ENCODE measurements at regions not wholly inside any gene's neighbourhood (a gene's known extent, or its start where the extent isn't known, plus 50 kb on each side); places are given as distances from the start of the nearest gene placed in this dataset.

DNA sequence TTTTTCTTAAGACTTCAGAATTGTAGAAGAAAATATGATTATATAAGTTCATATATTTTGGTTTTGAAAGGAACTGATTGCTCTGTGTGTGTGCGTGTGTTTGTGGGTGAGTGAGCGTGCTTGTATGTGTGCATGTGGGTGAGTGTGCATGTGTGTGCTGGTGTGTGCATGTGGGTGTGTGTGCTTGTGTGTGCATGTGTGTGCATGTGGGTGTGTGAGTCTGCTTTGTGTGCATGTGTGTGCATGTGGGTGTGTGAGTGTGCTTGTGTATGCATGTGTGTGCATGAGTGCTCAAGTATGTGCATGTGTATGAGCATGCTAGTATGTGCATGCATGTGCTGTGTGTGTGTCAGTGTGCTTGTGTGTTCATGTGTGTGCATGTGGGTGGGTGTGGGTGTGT, 238.5 kb downstream of the CDC5L start:
- TF ChIP-seq FOXJ3 (CRISPR knock-in tag; IDR thresholded peaks at IDR 0.05; ENCODE audit: borderline replicate concordance) (no peak), RELA (CRISPR knock-in tag; IDR thresholded peaks at IDR 0.05; ENCODE audit: borderline replicate concordance) (no peak), SMAD3 (CRISPR knock-in tag; IDR thresholded peaks at IDR 0.05; ENCODE audit: borderline replicate concordance) (no peak), MYBL2 (CRISPR knock-in tag; IDR thresholded peaks at IDR 0.05) (no peak), CREB1 (CRISPR knock-in tag; IDR thresholded peaks at IDR 0.05) (no peak), JAZF1 (CRISPR knock-in tag; IDR thresholded peaks at IDR 0.05) (no peak), TEAD4 (CRISPR knock-in tag; IDR thresholded peaks at IDR 0.05) (no peak), ZNF416 (CRISPR knock-in tag; IDR thresholded peaks at IDR 0.05) (no peak)
- TF ChIP-seq, protein P1, sequence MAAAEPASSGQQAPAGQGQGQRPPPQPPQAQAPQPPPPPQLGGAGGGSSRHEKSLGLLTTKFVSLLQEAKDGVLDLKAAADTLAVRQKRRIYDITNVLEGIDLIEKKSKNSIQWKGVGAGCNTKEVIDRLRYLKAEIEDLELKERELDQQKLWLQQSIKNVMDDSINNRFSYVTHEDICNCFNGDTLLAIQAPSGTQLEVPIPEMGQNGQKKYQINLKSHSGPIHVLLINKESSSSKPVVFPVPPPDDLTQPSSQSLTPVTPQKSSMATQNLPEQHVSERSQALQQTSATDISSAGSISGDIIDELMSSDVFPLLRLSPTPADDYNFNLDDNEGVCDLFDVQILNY (CRISPR knock-in tag; IDR thresholded peaks at IDR 0.05), result no peak
- TF ChIP-seq, protein P2, sequence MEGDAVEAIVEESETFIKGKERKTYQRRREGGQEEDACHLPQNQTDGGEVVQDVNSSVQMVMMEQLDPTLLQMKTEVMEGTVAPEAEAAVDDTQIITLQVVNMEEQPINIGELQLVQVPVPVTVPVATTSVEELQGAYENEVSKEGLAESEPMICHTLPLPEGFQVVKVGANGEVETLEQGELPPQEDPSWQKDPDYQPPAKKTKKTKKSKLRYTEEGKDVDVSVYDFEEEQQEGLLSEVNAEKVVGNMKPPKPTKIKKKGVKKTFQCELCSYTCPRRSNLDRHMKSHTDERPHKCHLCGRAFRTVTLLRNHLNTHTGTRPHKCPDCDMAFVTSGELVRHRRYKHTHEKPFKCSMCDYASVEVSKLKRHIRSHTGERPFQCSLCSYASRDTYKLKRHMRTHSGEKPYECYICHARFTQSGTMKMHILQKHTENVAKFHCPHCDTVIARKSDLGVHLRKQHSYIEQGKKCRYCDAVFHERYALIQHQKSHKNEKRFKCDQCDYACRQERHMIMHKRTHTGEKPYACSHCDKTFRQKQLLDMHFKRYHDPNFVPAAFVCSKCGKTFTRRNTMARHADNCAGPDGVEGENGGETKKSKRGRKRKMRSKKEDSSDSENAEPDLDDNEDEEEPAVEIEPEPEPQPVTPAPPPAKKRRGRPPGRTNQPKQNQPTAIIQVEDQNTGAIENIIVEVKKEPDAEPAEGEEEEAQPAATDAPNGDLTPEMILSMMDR (IDR thresholded peaks at IDR 0.05), result no peak
- TF ChIP-seq, protein P3, sequence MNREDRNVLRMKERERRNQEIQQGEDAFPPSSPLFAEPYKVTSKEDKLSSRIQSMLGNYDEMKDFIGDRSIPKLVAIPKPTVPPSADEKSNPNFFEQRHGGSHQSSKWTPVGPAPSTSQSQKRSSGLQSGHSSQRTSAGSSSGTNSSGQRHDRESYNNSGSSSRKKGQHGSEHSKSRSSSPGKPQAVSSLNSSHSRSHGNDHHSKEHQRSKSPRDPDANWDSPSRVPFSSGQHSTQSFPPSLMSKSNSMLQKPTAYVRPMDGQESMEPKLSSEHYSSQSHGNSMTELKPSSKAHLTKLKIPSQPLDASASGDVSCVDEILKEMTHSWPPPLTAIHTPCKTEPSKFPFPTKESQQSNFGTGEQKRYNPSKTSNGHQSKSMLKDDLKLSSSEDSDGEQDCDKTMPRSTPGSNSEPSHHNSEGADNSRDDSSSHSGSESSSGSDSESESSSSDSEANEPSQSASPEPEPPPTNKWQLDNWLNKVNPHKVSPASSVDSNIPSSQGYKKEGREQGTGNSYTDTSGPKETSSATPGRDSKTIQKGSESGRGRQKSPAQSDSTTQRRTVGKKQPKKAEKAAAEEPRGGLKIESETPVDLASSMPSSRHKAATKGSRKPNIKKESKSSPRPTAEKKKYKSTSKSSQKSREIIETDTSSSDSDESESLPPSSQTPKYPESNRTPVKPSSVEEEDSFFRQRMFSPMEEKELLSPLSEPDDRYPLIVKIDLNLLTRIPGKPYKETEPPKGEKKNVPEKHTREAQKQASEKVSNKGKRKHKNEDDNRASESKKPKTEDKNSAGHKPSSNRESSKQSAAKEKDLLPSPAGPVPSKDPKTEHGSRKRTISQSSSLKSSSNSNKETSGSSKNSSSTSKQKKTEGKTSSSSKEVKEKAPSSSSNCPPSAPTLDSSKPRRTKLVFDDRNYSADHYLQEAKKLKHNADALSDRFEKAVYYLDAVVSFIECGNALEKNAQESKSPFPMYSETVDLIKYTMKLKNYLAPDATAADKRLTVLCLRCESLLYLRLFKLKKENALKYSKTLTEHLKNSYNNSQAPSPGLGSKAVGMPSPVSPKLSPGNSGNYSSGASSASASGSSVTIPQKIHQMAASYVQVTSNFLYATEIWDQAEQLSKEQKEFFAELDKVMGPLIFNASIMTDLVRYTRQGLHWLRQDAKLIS (CRISPR knock-in tag; IDR thresholded peaks at IDR 0.05; ENCODE audit: borderline replicate concordance), result no peak
- TF ChIP-seq, protein P4, sequence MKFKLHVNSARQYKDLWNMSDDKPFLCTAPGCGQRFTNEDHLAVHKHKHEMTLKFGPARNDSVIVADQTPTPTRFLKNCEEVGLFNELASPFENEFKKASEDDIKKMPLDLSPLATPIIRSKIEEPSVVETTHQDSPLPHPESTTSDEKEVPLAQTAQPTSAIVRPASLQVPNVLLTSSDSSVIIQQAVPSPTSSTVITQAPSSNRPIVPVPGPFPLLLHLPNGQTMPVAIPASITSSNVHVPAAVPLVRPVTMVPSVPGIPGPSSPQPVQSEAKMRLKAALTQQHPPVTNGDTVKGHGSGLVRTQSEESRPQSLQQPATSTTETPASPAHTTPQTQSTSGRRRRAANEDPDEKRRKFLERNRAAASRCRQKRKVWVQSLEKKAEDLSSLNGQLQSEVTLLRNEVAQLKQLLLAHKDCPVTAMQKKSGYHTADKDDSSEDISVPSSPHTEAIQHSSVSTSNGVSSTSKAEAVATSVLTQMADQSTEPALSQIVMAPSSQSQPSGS (CRISPR knock-in tag; IDR thresholded peaks at IDR 0.05; ENCODE audit: borderline replicate concordance, low read depth), result no peak
